DND-41 (cell line): ENCODE measurements at regions not wholly inside any gene's neighbourhood (a gene's known extent, or its start where the extent isn't known, plus 50 kb on each side); places are given as distances from the start of the nearest gene placed in this dataset.

Experiments used
- CTCF ChIP-seq: IDR thresholded peaks from 2 replicates; pipeline ENCODE4 v1.5.1; 2012; ENCODE audit warnings: borderline replicate concordance, low read length, moderate library complexity, mild to moderate bottlenecking; ENCODE audit not compliant: poor library complexity, severe bottlenecking; ENCODE audit errors: extremely low read depth
- EZH2 ChIP-seq: IDR thresholded peaks from 3 replicates; pipeline ENCODE4 v1.6.1; 2012; ENCODE audit warnings: borderline replicate concordance, low read depth, mild to moderate bottlenecking, moderate library complexity, low read length, inconsistent platforms; ENCODE audit not compliant: severe bottlenecking

GRCh38 chr7:80026766-80027165 is 107.9 kb upstream of the GNAI1 start:
- TF ChIP-seq EZH2: no peak
- TF ChIP-seq CTCF: no peak
